ENCODE measurements at regions not wholly inside any gene's neighbourhood (a gene's known extent, or its start where the extent isn't known, plus 50 kb on each side); places are given as distances from the start of the nearest gene placed in this dataset.

- 94 to 100% (median 94%) methylated on average over 1 of the region's 1 CpG for WGBS, 3 donors
- H3K27ac ChIP-seq (ENCODE audit: low read depth, low read length) = no peak overlapping the region
These were observed 233.4 kb upstream of the THBS1 start for GRCh38 chr15:39347453-39347852.

GRCh38 chr15:39350785-39351184 lies 230.1 kb upstream of the THBS1 start:
- 45 to 58% (median 47%) methylated on average over 4 of the region's 4 CpGs for WGBS, 3 donors
- H3K27ac ChIP-seq (ENCODE audit: low read depth, low read length) = no peak overlapping the region

GRCh38 chr15:39354189-39354588 lies 226.7 kb upstream of the THBS1 start:
- H3K27ac ChIP-seq (ENCODE audit: low read depth, low read length) = no peak overlapping the region
- WGBS, 3 donors = 78 to 94% (median 89%) methylated on average over 3 of the region's 3 CpGs

GRCh38 chr15:39357480-39358268 lies 223.2 kb upstream of the THBS1 start:
- WGBS, 3 donors = 60 to 65% (median 64%) methylated on average over 8 of the region's 8 CpGs
- H3K27ac ChIP-seq (ENCODE audit: low read depth, low read length) = no peak overlapping the region

GRCh38 chr15:39358441-39359041 lies 222.3 kb upstream of the THBS1 start:
- 13 to 42% (median 37%) methylated on average over 3 of the region's 3 CpGs for WGBS, 3 donors
- H3K27ac ChIP-seq (ENCODE audit: low read depth, low read length) = no peak overlapping the region

GRCh38 chr15:39359771-39360170 lies 221.1 kb upstream of the THBS1 start:
- H3K27ac ChIP-seq (ENCODE audit: low read depth, low read length) = no peak overlapping the region
- 54 to 61% (median 54%) methylated on average over 3 of the region's 3 CpGs for WGBS, 3 donors

- H3K27ac ChIP-seq (ENCODE audit: low read depth, low read length) = no peak overlapping the region
- WGBS, 3 donors = 45 to 71% (median 56%) methylated on average over 2 of the region's 2 CpGs
These were observed 220.4 kb upstream of the THBS1 start for GRCh38 chr15:39360452-39360851.

GRCh38 chr15:39361497-39361896 lies 219.4 kb upstream of the THBS1 start:
- H3K27ac ChIP-seq (ENCODE audit: low read depth, low read length) = no peak overlapping the region
- 96 to 99% (median 98%) methylated on average over 3 of the region's 3 CpGs for WGBS, 3 donors

- H3K27ac ChIP-seq (ENCODE audit: low read depth, low read length) = no peak overlapping the region
- WGBS, 3 donors = 93 to 95% (median 94%) methylated on average over 8 of the region's 8 CpGs
These were observed 217.9 kb upstream of the THBS1 start for GRCh38 chr15:39362821-39363561.

GRCh38 chr15:39363761-39364586 lies 216.9 kb upstream of the THBS1 start:
- H3K27ac ChIP-seq (ENCODE audit: low read depth, low read length) = no peak overlapping the region
- WGBS, 3 donors = 59 to 75% (median 68%) methylated on average over 5 of the region's 5 CpGs

GRCh38 chr15:39364721-39365120 lies 216.2 kb upstream of the THBS1 start:
- no peak overlapping the region for H3K27ac ChIP-seq (ENCODE audit: low read depth, low read length)
- WGBS, 3 donors = 86 to 97% (median 87%) methylated on average over 1 of the region's 1 CpG

GRCh38 chr15:39365161-39365560 lies 215.7 kb upstream of the THBS1 start:
- no peak overlapping the region for H3K27ac ChIP-seq (ENCODE audit: low read depth, low read length)
- 81 to 93% (median 86%) methylated on average over 2 of the region's 2 CpGs for WGBS, 3 donors

- 86 to 91% (median 88%) methylated on average over 4 of the region's 4 CpGs for WGBS, 3 donors
- no peak overlapping the region for H3K27ac ChIP-seq (ENCODE audit: low read depth, low read length)
These were observed 215.0 kb upstream of the THBS1 start for GRCh38 chr15:39365873-39366272.

GRCh38 chr15:39367596-39367995 lies 213.3 kb upstream of the THBS1 start:
- no peak overlapping the region for H3K27ac ChIP-seq (ENCODE audit: low read depth, low read length)
- WGBS, 3 donors = 58 to 83% (median 81%) methylated on average over 1 of the region's 1 CpG

GRCh38 chr15:39369768-39370167 lies 211.1 kb upstream of the THBS1 start:
- 88 to 100% (median 97%) methylated on average over 1 of the region's 1 CpG for WGBS, 3 donors
- no peak overlapping the region for H3K27ac ChIP-seq (ENCODE audit: low read depth, low read length)

GRCh38 chr15:39376371-39376909 lies 204.4 kb upstream of the THBS1 start:
- 67 to 88% (median 68%) methylated on average over 1 of the region's 1 CpG for WGBS, 3 donors
- no peak overlapping the region for H3K27ac ChIP-seq (ENCODE audit: low read depth, low read length)

GRCh38 chr15:39381517-39381916 lies 199.4 kb upstream of the THBS1 start:
- H3K27ac ChIP-seq (ENCODE audit: low read depth, low read length) = no peak overlapping the region
- WGBS, 3 donors = 51 to 95% (median 54%) methylated on average over 1 of the region's 1 CpG

GRCh38 chr15:39388118-39388517 lies 192.8 kb upstream of the THBS1 start:
- WGBS, 3 donors = 51 to 66% (median 62%) methylated on average over 2 of the region's 2 CpGs

More at GRCh38 chr15:39388118-39388517, 192.8 kb upstream of the THBS1 start:
- no peak overlapping the region for H3K27ac ChIP-seq (ENCODE audit: low read depth, low read length)

All from adipose tissue (tissue), 3 donors.